Thyroid gland (tissue), 4 donors: ENCODE measurements at regions not wholly inside any gene's neighbourhood (a gene's known extent, or its start where the extent isn't known, plus 50 kb on each side); places are given as distances from the start of the nearest gene placed in this dataset.

ENCODE experiments used
- DNase-seq, 2 donors: peaks; one replicate each; pipeline ENCODE4 v3.0.0-alpha.2; 2019
- H3K27ac ChIP-seq, 3 donors: fragments of 200-600 bp; sonication (generic); 1 replicate in 2 of 3; 2 replicates in 1 of 3; pipeline ENCODE4 v1.5.1; 2016 to 2019; ENCODE audit warnings: mild to moderate bottlenecking in 1 of 3, moderate library complexity in 1 of 3
- H3K27me3 ChIP-seq: fragments of 200-600 bp; sonication (generic); one replicate; pipeline ENCODE4 v1.5.1; 2019
- H3K36me3 ChIP-seq, 2 donors: fragments of 200-600 bp; sonication (generic); one replicate each; pipeline ENCODE4 v1.5.1; 2016 to 2019
- H3K4me1 ChIP-seq, 2 donors: fragments of 200-600 bp; sonication (generic); one replicate each; pipeline ENCODE4 v1.5.1; 2017 to 2019
- H3K4me3 ChIP-seq, 3 donors: fragments of 200-600 bp; sonication (generic); replicated peaks in 1 of 3; 1 replicate in 2 of 3; 2 replicates in 1 of 3; pipeline ENCODE4 v1.5.1; 2016; ENCODE audit warnings: mild to moderate bottlenecking in 1 of 3
- H3K9me3 ChIP-seq: fragments of 200-600 bp; sonication (generic); one replicate; pipeline ENCODE4 v1.5.1; 2017
- CTCF ChIP-seq, 6 experiments: fragments of 200-600 bp in 3 of 6; fragments of 450-650 bp in 3 of 6; sonication (generic) in 3 of 6; IDR thresholded peaks; one replicate each; pipeline ENCODE4 v1.5.1; 2016 to 2019; ENCODE audit warnings: antibody characterized with exemption in 6 of 6, mild to moderate bottlenecking in 2 of 6, inconsistent platforms in 1 of 6, moderate library complexity in 1 of 6
- POLR2A ChIP-seq, 2 donors: fragments of 450-650 bp; IDR thresholded peaks; one replicate each; pipeline ENCODE4 v1.6.1; 2017; ENCODE audit warnings: antibody characterized with exemption in 2 of 2, mild to moderate bottlenecking in 2 of 2, moderate library complexity in 1 of 2
- WGBS, 2 donors: methylation state at CpG; one replicate each; pipeline ENCODE4 v1.1.5; 2017; 5-methylcytosine and 5-hydroxymethylcytosine counted together
- intact Hi-C: fragments of 100-400 bp; cut with DNase I; formaldehyde crosslinking; loops from one replicate; pipeline ENCODE4 v1.15.1; 2023

GRCh38 chr2:88810017-88810416 is 118.5 kb downstream of the RPIA start:
- Histone ChIP-seq H3K36me3 (no peaks in the 10 kb centered on the region), H3K27ac (no peak overlapping the region), H3K4me3 (no peak overlapping the region), H3K4me1 (no peaks in the 10 kb centered on the region), H3K27me3 (no peaks in the 10 kb centered on the region), H3K9me3 (no peaks in the 10 kb centered on the region)
- no peak for DNase-seq
- 45 to 49% methylated on average over 2 of the region's 2 CpGs for WGBS, 2 donors
- TF ChIP-seq CTCF (IDR thresholded peaks at IDR 0.05): no peak
- TF ChIP-seq POLR2A (IDR thresholded peaks at IDR 0.05): no peak
- intact Hi-C loops: no loop called here

- Histone ChIP-seq H3K27me3 (no peaks in the 10 kb centered on the region), H3K9me3 (no peaks in the 10 kb centered on the region), H3K4me1 (no peaks in the 10 kb centered on the region), H3K36me3 (no peaks in the 10 kb centered on the region), H3K27ac (no peak overlapping the region), H3K4me3 (no peak overlapping the region)
- intact Hi-C loops: no loop called here
- 88 to 94% methylated on average over 8 of the region's 8 CpGs for WGBS, 2 donors
- TF ChIP-seq CTCF (IDR thresholded peaks at IDR 0.05): no peak
- TF ChIP-seq POLR2A (IDR thresholded peaks at IDR 0.05): no peak
- no peak for DNase-seq
These were observed 119.0 kb downstream of the RPIA start for GRCh38 chr2:88810488-88810887.

- 67 to 87% methylated on average over 3 of the region's 3 CpGs for WGBS, 2 donors
- no peaks in the 10 kb centered on the region for H3K27me3 ChIP-seq
- H3K36me3 ChIP-seq: no peaks in the 10 kb centered on the region
- intact Hi-C loops: no loop called here
- H3K4me3 ChIP-seq: no peak overlapping the region
- H3K4me1 ChIP-seq: no peaks in the 10 kb centered on the region
- no peaks in the 10 kb centered on the region for H3K9me3 ChIP-seq
- H3K27ac ChIP-seq: no peak overlapping the region
- no peak for DNase-seq
- no peak for TF ChIP-seq CTCF (IDR thresholded peaks at IDR 0.05)
- TF ChIP-seq POLR2A (IDR thresholded peaks at IDR 0.05): no peak
These were observed 119.8 kb downstream of the RPIA start for GRCh38 chr2:88811233-88811632.

GRCh38 chr2:88811681-88812080 is 120.2 kb downstream of the RPIA start:
- H3K27me3 ChIP-seq: no peaks in the 10 kb centered on the region
- H3K9me3 ChIP-seq: no peaks in the 10 kb centered on the region
- no peak overlapping the region for H3K27ac ChIP-seq
- H3K4me1 ChIP-seq: no peaks in the 10 kb centered on the region
- no peak for DNase-seq
- TF ChIP-seq POLR2A (IDR thresholded peaks at IDR 0.05): no peak
- TF ChIP-seq CTCF (IDR thresholded peaks at IDR 0.05): no peak
- intact Hi-C loops: no loop called here
- H3K4me3 ChIP-seq: no peak overlapping the region
- 77 to 90% methylated on average over 6 to 8 of the region's 8 CpGs for WGBS, 2 donors
- no peaks in the 10 kb centered on the region for H3K36me3 ChIP-seq

- Histone ChIP-seq H3K36me3 (no peaks in the 10 kb centered on the region), H3K9me3 (no peaks in the 10 kb centered on the region), H3K4me1 (no peaks in the 10 kb centered on the region), H3K27ac (no peak overlapping the region), H3K27me3 (no peaks in the 10 kb centered on the region), H3K4me3 (no peak overlapping the region)
- intact Hi-C loops: no loop called here
- no peak for TF ChIP-seq CTCF (IDR thresholded peaks at IDR 0.05)
- no peak for DNase-seq
- WGBS, 2 donors: 75 to 81% methylated on average over 3 to 4 of the region's 4 CpGs
These were observed 122.1 kb downstream of the RPIA start for GRCh38 chr2:88813612-88814011.
